ES-I3 (cell line): ENCODE measurements at regions not wholly inside any gene's neighbourhood (a gene's known extent, or its start where the extent isn't known, plus 50 kb on each side); places are given as distances from the start of the nearest gene placed in this dataset.

Experiments used
- H3K36me3 ChIP-seq: 2 replicates; pipeline ENCODE4 v1.6.1; 2013; ENCODE audit warnings: mild to moderate bottlenecking, low read length, control low read depth, moderate library complexity; ENCODE audit not compliant: insufficient read depth
- H3K4me1 ChIP-seq: 2 replicates; pipeline ENCODE4 v1.6.1; 2013; ENCODE audit warnings: mild to moderate bottlenecking, control low read depth, low read length; ENCODE audit not compliant: insufficient read depth
- H3K9ac ChIP-seq: 2 replicates; pipeline ENCODE4 v1.6.1; 2013; ENCODE audit warnings: low read depth, mild to moderate bottlenecking, low read length, moderate library complexity
- H3K9me3 ChIP-seq: 2 replicates; pipeline ENCODE4 v1.6.1; 2013; ENCODE audit warnings: mild to moderate bottlenecking, low read length, moderate library complexity; ENCODE audit not compliant: control insufficient read depth, insufficient read depth

DNA sequence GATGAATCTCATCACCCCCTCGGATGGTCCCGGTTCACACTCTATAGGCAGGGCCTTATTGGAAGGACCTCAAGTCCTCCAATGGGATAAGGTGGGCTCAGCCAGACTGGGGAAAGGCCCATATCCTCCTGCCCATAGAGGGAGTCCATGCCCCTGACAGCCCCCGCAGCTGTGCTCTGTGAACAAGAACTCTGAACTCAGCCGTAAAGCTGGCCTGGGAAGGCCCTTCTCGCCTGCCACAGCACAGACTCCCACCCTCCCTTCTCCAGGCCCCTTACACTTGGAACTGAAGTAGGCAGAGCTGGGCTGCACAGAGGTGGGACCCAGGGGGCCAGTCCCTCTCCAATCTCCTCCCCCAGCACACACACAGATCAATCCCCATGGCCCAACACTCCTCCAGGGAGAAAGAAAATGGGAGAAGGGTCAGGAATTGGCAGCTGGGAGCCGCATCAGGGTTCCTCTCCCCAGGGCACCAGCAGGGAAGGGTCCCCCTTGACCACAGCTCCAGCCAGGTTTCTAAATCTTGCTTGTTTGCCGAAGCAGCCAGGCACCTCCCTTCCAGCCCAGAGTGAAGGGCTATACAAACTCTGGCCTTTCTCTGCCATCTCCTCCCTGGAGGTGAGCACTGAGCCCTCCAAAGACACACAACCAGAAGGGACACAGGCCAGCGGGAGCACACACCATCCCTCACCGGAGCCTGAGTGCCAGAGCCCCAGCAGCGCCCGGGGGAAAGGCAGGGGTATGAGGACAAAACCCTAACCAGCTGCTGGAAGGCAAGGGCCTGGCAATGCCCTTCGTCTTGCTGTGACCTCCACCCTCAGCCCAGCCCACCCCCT lies 454.1 kb downstream of the SOX9 start:
- Histone ChIP-seq H3K9ac (no peak overlapping the region), H3K9me3 (no peaks in the 10 kb centered on the region), H3K4me1 (peaks cover 16% of the 10 kb centered on the region), H3K36me3 (no peaks in the 10 kb centered on the region)

DNA sequence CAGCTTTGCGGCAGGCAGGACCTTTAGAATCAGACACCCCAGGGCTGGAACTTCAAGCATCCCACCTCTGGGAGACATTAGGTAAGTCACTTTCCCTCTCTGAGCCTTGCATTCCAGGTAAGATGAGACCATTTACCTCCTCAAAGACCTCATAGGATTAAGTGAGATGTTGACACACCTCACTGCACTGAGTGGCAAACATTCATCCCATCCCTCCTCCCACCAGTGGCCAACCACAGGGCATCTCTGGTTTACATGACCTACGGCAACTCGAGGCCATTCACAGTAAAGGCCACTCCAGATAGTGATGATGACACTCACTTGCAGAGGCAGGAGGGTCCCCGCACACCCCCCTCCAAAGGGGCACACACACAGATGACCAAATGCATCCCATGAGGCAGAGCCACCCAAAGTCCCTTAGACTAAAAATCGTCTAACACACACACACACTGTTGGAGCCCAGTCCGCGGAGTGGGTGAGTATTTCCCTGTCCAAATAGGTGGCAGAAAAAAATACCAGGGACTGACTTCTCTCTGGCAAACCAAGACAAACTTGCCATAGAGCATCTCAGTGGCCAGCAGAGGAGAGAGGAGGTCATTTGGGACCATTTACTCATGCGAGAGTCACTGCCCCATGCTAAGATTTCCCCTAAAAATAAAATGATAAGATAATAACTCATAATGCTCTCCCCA lies 454.9 kb downstream of the SOX9 start:
- Histone ChIP-seq H3K9me3 (no peaks in the 10 kb centered on the region), H3K36me3 (no peaks in the 10 kb centered on the region), H3K9ac (0 out of 2 replicates have a peak overlapping the region, but pooled peaks have one; percentile 23), H3K4me1 (peaks cover 18% of the 10 kb centered on the region)

DNA sequence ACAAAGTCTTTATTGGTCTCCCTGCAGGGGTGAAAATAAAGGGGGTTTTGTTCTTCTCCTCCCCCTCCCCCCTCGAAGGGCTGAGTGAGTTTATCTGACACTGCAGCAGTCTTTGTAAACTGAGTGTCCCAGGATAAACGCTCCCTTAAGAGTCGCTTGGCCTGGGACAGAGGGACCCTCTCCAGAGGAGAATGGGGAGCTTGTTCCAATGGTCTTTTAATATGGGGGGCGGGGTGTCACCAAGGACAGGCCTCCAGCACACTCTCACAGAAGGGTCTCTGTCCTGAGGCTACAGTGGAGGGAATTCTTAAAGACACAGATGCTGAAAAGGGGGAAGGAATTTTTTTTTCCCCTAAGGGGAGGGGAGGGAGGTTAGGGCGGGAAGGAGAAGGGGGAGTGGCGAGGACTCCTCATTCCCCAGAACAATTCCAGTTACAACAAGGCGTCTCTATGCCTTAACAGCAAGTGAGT lies 455.5 kb downstream of the SOX9 start:
- Histone ChIP-seq H3K36me3 (no peaks in the 10 kb centered on the region), H3K9me3 (no peaks in the 10 kb centered on the region), H3K9ac (peak overlapping the region; percentile 23; the same call in 1 of the 2 replicates), H3K4me1 (peaks cover 19% of the 10 kb centered on the region)

DNA sequence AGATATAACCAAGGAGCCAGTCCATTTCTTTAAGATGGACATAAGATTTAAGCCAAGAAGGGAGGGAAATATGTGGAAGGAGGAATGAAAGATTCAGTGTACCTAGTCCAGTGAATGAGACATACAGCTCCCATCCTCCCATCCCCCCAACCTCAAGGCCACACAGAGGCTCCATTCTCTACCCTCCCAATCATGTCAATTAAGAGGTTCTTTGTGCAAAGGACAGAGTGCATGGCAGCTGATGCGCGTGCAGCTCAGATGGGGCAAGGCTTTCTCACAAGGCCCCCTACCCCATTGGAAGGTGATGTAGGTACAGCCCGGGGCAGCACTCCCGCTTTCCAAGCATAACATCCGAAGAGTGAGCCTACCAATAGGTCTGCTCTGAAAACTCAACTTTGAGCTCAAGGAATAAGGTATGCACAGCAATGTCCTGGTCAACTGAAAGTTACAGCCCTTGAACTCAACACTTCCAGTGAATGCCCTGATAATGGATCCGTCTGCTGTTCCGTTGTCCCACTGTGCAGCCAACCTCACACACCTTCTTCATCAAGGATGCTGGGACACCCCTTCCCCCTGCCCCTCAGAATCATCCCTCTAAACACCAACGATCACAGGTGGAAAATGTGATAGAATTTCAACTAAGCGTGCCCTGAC lies 458.1 kb downstream of the SOX9 start:
- Histone ChIP-seq H3K9ac (no peak overlapping the region), H3K4me1 (peaks cover 19% of the 10 kb centered on the region), H3K9me3 (no peaks in the 10 kb centered on the region), H3K36me3 (no peaks in the 10 kb centered on the region)

DNA sequence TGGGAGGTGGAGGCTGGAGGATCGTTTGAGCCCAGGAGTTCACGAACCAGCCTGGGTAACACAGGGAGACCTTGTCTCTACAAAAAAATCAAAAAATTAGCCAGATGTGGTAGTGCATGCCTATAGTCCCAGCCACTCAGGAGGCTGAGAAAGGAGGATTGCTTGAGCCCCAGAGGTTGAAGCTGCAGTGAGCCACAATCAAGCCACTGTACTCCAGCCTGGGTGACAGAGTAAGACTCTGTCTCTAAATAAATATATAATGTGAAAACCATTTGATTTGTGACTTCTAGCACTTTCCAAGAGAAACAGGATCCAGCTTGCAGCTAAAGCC lies 459.1 kb downstream of the SOX9 start:
- no peaks in the 10 kb centered on the region for H3K36me3 ChIP-seq
- H3K4me1 ChIP-seq: peaks cover 19% of the 10 kb centered on the region

DNA sequence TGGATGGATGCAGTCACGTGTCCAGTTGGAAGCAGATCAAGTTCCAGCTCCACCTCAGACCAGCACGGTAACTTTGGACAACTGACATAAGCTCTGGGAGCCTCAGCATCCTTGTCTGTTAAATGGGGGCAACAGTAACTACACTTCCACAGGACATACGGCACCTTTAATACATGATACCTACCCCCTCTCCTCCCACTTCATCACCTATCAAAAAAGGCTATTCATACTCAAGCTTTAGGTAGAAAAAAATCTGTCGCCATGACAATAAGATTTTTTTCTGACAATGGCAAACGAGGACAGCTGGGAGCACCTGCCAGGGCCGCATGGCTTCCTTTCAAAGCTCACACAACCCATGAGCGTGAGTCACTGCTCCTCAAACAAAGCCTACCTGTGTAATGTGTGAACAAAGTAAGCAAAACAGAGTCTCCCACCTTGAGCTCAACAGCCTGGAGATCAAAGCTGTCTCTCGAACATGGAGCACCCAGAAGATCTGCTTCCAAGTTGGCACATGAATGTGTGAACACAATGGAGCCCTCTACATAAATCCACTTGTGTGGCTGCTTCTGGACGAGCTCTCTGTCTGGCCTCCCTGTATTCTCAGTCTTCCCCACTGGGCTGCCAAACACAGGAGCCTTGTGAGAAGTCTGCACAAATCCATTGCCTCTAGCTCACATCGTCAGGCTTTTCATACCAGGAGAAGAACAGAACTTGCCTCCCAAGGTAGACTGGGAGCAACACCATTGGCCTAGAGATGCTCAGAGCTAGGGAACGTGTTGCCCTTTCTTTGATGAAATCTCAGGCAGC lies 459.7 kb downstream of the SOX9 start:
- Histone ChIP-seq H3K36me3 (no peaks in the 10 kb centered on the region), H3K9ac (no peak overlapping the region)

More for the DNA sequence above, 459.1 kb downstream of the SOX9 start:
- H3K9ac ChIP-seq: no peak overlapping the region
- no peaks in the 10 kb centered on the region for H3K9me3 ChIP-seq

DNA sequence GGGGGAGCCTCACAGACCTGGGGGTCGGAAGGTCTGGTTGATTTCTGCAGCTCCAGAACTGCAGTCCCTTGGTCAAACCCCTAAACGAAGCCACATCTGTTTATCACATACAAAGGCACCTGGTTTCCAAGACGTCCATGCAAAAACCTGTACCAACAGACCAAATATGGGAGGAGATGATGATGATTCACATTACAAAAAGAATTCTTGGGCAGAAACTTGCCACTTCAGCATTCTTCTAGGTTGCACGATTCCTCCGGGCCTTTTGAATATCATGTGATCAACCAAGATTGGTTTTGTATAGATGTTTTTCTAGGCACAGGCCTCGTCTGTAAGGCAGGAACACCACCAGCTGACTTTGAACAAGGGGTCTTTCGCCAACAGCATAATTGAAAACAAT lies 466.3 kb downstream of the SOX9 start:
- no peaks in the 10 kb centered on the region for H3K36me3 ChIP-seq
- H3K9ac ChIP-seq: no peak overlapping the region
- H3K4me1 ChIP-seq: peaks cover 22% of the 10 kb centered on the region

More for the DNA sequence above, 459.7 kb downstream of the SOX9 start:
- Histone ChIP-seq H3K9me3 (no peaks in the 10 kb centered on the region), H3K4me1 (peaks cover 17% of the 10 kb centered on the region)

DNA sequence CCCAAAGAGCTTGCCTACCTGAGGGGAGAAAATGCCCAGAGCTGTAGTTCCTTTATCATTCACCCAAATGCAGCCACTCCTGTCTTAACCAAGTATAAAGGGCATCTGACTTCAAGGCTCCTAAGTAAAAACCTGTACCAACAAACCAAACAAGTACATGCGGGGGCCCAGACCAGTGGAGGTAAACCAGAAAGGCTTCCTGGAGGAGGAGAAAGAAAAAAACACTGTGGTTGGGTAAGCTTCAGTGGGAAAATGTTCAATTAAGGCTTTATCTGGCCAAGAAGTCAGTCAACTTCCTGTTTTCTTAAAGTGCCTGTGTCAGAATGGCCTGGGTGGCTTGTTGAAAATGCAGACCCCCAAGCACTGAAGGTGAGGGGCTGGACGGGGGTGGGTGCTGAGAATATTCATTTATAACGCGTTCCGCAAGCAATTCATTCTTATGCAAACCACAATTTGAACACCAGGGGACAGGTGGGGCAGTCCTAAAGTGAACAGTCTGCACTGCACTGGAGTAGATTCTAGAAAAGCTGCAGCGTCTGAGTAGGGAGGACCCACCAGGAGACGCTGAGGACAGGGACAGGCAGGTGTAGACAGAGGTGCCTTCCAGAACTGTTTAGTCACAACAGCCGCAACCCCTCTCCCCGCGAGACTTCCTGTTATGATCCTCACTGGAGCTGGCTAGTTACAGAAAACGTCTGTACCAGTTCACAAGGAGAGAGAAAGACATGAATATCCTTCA lies 467.1 kb downstream of the SOX9 start:
- Histone ChIP-seq H3K4me1 (peaks cover 22% of the 10 kb centered on the region), H3K9me3 (no peaks in the 10 kb centered on the region), H3K36me3 (no peaks in the 10 kb centered on the region), H3K9ac (no peak overlapping the region)

More for the DNA sequence above, 466.3 kb downstream of the SOX9 start:
- no peaks in the 10 kb centered on the region for H3K9me3 ChIP-seq

DNA sequence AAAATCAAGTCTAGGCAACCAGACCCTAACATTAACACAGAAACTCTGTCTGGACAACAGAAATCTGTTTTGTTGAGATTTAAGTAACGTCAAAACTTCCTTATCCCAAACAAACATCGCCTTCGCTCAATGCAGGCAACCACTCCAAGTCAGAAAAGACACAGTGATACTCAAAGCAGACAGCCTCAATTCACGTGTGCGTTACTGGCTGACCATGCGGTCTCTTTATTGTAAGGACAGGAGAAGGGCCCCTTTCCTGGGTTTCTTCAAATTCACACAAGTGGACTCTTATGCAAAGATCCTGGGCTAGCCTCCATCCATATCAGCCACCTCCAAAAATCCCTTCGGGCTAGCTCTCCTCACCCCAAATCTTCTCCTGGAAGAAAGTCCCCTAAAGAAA lies 467.7 kb downstream of the SOX9 start:
- no peak overlapping the region for H3K9ac ChIP-seq
- H3K9me3 ChIP-seq: no peaks in the 10 kb centered on the region
- H3K4me1 ChIP-seq: peaks cover 22% of the 10 kb centered on the region
- H3K36me3 ChIP-seq: no peaks in the 10 kb centered on the region

DNA sequence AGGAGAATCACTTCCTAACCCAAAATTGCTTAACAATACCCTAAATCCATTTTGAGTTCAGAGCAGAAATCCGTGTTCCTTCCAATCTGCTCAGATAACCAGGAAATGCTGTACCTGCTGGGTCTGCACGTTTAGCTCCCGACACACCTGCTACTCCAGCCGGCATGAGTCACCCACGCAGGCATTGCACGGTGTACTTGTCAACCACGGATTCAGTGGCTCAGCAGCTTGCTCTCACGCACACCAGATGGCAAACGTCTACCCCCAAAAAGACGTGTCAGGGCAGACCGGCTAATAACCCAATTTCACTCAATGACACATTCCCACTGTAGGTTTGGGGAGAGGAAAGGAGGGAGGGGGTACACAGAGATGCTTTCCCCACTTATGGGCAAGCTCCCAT lies 468.1 kb downstream of the SOX9 start:
- Histone ChIP-seq H3K4me1 (peaks cover 22% of the 10 kb centered on the region), H3K9me3 (no peaks in the 10 kb centered on the region), H3K36me3 (no peaks in the 10 kb centered on the region), H3K9ac (no peak overlapping the region)

DNA sequence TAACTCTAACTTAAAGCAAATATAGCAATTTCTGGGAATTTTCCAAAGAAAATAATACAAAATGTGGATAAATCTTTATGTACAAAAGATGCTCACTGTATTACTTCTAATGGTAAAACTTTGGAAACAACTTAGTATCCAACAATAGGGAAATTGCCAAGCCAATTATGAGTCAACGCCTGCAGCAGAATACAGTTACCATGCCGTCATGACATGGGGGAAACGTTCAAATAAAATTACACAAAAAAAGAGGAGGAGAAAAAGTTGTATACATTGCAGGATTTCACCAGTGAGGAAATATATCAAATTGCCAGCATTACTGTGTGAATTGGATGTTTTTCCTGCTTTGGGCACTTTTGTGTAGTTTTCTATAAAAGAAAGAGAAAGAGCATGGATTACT lies 469.6 kb downstream of the SOX9 start:
- Histone ChIP-seq H3K36me3 (no peaks in the 10 kb centered on the region), H3K4me1 (peaks cover 22% of the 10 kb centered on the region), H3K9me3 (no peaks in the 10 kb centered on the region), H3K9ac (peak overlapping the region; percentile 68; the same call in 1 of the 2 replicates)

DNA sequence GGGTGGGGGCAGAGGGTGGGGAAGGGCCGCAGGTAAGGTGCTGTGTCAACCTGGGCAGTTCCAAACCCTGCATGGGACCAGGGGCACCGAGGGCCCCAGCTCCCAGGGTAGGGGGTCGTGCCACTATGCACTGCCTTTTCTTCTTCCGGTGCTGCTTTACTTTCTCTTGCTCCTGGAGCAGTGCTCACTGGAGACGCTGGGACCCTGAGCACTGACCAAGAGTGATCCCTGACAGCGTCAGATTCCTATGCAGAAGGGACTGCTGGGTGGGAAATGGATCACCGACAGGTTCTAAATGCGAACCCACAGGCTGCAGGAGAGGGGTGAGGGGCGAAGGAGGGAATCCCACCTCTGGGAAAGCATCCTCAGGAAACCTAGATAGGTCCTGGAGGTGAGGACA lies 470.1 kb downstream of the SOX9 start:
- H3K36me3 ChIP-seq: no peaks in the 10 kb centered on the region
- no peaks in the 10 kb centered on the region for H3K9me3 ChIP-seq
- peak overlapping the region; percentile 68; the same call in 1 of the 2 replicates for H3K9ac ChIP-seq
- H3K4me1 ChIP-seq: peaks cover 22% of the 10 kb centered on the region
